Heart left ventricle (tissue), 16 donors: ENCODE measurements at regions not wholly inside any gene's neighbourhood (a gene's known extent, or its start where the extent isn't known, plus 50 kb on each side); places are given as distances from the start of the nearest gene placed in this dataset.
A peak's percentile ranks its signal among the peaks of the same experiment; 100 is the strongest.

ENCODE experiments used
- ATAC-seq, 4 donors: fragments of 200-7000 bp; cut with Tn5 transposase; one replicate each; pipeline ENCODE4 v1.9.1; 2020 to 2022; ENCODE audit warnings: moderate library complexity in 4 of 4, mild to moderate bottlenecking in 3 of 4, moderate number of reproducible peaks in 1 of 4
- DNase-seq, 5 donors: peaks; one replicate each; pipeline ENCODE4 v3.0.0-alpha.2; 2020
- H3K27ac ChIP-seq, 12 donors: fragments of 200-600 bp; sonication (generic) in 4 of 12; one replicate each; pipeline versions ENCODE4 v1.5.0 to v1.8.0; 2016 to 2022; ENCODE audit warnings: mild to moderate bottlenecking in 2 of 12
- H3K27me3 ChIP-seq, 9 donors: fragments of 200-600 bp; sonication (generic) in 2 of 9; one replicate each; pipeline versions ENCODE4 v1.5.1 to v1.8.0; 2016 to 2022; ENCODE audit warnings: mild to moderate bottlenecking in 3 of 9
- H3K36me3 ChIP-seq, 9 donors: fragments of 200-600 bp; sonication (generic) in 2 of 9; one replicate each; pipeline versions ENCODE4 v1.5.0 to v1.8.0; 2018 to 2022; ENCODE audit warnings: mild to moderate bottlenecking in 2 of 9
- H3K4me1 ChIP-seq, 12 donors: fragments of 200-600 bp; sonication (generic) in 4 of 12; one replicate each; pipeline versions ENCODE4 v1.5.0 to v1.8.0; 2016 to 2022; ENCODE audit warnings: mild to moderate bottlenecking in 3 of 12
- H3K4me3 ChIP-seq, 12 donors: fragments of 200-600 bp; sonication (generic) in 4 of 12; one replicate each; pipeline versions ENCODE4 v1.5.0 to v1.8.0; 2017 to 2022; ENCODE audit warnings: mild to moderate bottlenecking in 9 of 12, moderate library complexity in 4 of 12
- H3K9me3 ChIP-seq, 12 donors: fragments of 200-600 bp; sonication (generic) in 4 of 12; one replicate each; pipeline versions ENCODE4 v1.5.0 to v1.8.0; 2016 to 2022; ENCODE audit warnings: mild to moderate bottlenecking in 1 of 12
- POLR2A ChIP-seq, 2 donors: fragments of 450-650 bp; IDR thresholded peaks; one replicate each; pipeline ENCODE4 v1.6.1; 2017; ENCODE audit warnings: antibody characterized with exemption in 2 of 2, mild to moderate bottlenecking in 2 of 2, moderate library complexity in 2 of 2
- WGBS, 4 donors: extraction: QIAGEN DNeasy Blood & Tissue Kit in 2 of 4; methylation state at CpG; one replicate each; pipeline versions ENCODE4 v1.1.5 to v1.1.7; 2013 to 2018; 5-methylcytosine and 5-hydroxymethylcytosine counted together
- intact Hi-C, 10 donors: fragments of 100-400 bp; cut with DNase I; formaldehyde crosslinking; loops; one replicate each; pipeline versions ENCODE4 v1.11.1 to v1.14.2; 2022
- TF ChIP-seq, protein P1 (sequence below), 12 donors: fragments of 200-600 bp; sonication (generic) in 4 of 12; IDR thresholded peaks; one replicate each; pipeline versions ENCODE4 v1.5.0 to v1.8.0; 2018 to 2022; ENCODE audit warnings: antibody characterized with exemption in 12 of 12, mild to moderate bottlenecking in 5 of 12
- donor health status: ischemic (EF 13 %, LVEDD 7.1; RV severe dilation, severe dysfunction).
- donor health status: healthy with polysubstance abuse.
- donor health status: DM: no; HTN: yes; CAD: no.
- donor health status: DM: no; HTN: no; CAD: no.
- donor health status: ischemic (EF 25% LVEDD 6.9; RV normal size, moderate dysfunction).
- donor health status: ischemic (EF 25% LVEDD 5.7; RV mildly dilated, moderate dysfunction).
- donor health status: healthy.
- donor health status: DM: yes; HTN: yes; CAD: no.
- donor health status: ischemic (EF 35%, LVEDD 5.7; RV mildly dilated, moderate dysfunction).
- donor health status: nonischemic (EF 11% LVEDD 7.7; RV severe dilation, severe dysfunction).
- donor health status: DM: yes; HTN: yes; CAD: no.
- donor health status: PGD.
- donor health status: ischemic (EF 29% LVEDD 5.4; RV normal size, mild dysfunction).
- donor health status: nonischemic (EF 23%, LVEDD 6.1; RV moderate dilation, normal function).

- ATAC-seq = no peak
- intact Hi-C loops = no loop called here
- Histone ChIP-seq H3K36me3 (no peaks in the 10 kb centered on the region), H3K4me3 (no peak overlapping the region), H3K27ac (no peak overlapping the region), H3K9me3 (no peaks in the 10 kb centered on the region), H3K27me3 (no peaks in the 10 kb centered on the region), H3K4me1 (no peaks in the 10 kb centered on the region)
- TF ChIP-seq POLR2A (IDR thresholded peaks at IDR 0.05) = no peak
- WGBS, 4 donors = 74 to 80% (median 77%) methylated on average over 5 of the region's 5 CpGs
- DNase-seq = no peak
Measured at GRCh38 chr14:87059060-87059839, 933.7 kb downstream of the GALC start.

GRCh38 chr14:87055007-87055406 is 938.0 kb downstream of the GALC start:
- 69 to 89% (median 77%) methylated on average over 2 of the region's 2 CpGs for WGBS, 4 donors
- Histone ChIP-seq H3K27ac (no peak overlapping the region), H3K36me3 (no peaks in the 10 kb centered on the region), H3K9me3 (no peaks in the 10 kb centered on the region), H3K4me3 (no peak overlapping the region), H3K27me3 (no peaks in the 10 kb centered on the region), H3K4me1 (no peaks in the 10 kb centered on the region)
- TF ChIP-seq POLR2A (IDR thresholded peaks at IDR 0.05) = no peak
- DNase-seq = no peak
- ATAC-seq = no peak
- intact Hi-C loops = no loop called here

- intact Hi-C loops = no loop called here
- TF ChIP-seq POLR2A (IDR thresholded peaks at IDR 0.05) = no peak
- TF ChIP-seq, protein P1, sequence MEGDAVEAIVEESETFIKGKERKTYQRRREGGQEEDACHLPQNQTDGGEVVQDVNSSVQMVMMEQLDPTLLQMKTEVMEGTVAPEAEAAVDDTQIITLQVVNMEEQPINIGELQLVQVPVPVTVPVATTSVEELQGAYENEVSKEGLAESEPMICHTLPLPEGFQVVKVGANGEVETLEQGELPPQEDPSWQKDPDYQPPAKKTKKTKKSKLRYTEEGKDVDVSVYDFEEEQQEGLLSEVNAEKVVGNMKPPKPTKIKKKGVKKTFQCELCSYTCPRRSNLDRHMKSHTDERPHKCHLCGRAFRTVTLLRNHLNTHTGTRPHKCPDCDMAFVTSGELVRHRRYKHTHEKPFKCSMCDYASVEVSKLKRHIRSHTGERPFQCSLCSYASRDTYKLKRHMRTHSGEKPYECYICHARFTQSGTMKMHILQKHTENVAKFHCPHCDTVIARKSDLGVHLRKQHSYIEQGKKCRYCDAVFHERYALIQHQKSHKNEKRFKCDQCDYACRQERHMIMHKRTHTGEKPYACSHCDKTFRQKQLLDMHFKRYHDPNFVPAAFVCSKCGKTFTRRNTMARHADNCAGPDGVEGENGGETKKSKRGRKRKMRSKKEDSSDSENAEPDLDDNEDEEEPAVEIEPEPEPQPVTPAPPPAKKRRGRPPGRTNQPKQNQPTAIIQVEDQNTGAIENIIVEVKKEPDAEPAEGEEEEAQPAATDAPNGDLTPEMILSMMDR (IDR thresholded peaks at IDR 0.05) = no peak
- WGBS, 4 donors = 86 to 100% (median 93%) methylated on average over 1 of the region's 1 CpG
- Histone ChIP-seq H3K27ac (no peak overlapping the region), H3K4me1 (no peaks in the 10 kb centered on the region), H3K4me3 (no peak overlapping the region), H3K9me3 (no peaks in the 10 kb centered on the region), H3K27me3 (no peaks in the 10 kb centered on the region), H3K36me3 (no peaks in the 10 kb centered on the region)
- no peak for ATAC-seq
- no peak for DNase-seq
Measured at GRCh38 chr14:87052646-87053225, 940.2 kb downstream of the GALC start.

- ATAC-seq (no peak), DNase-seq (no peak)
- TF ChIP-seq POLR2A (IDR thresholded peaks at IDR 0.05) = no peak
- TF ChIP-seq, protein P1 (IDR thresholded peaks at IDR 0.05) = no peak
- WGBS, 4 donors = 30 to 45% (median 41%) methylated on average over 1 of the region's 1 CpG; no CpG with 5 or more reads in 1 of the 4 donors
- Histone ChIP-seq H3K4me1 (no peaks in the 10 kb centered on the region), H3K9me3 (no peaks in the 10 kb centered on the region), H3K36me3 (no peaks in the 10 kb centered on the region), H3K27ac (no peak overlapping the region), H3K27me3 (no peaks in the 10 kb centered on the region), H3K4me3 (no peak overlapping the region)
- intact Hi-C loops = no loop called here
Measured at GRCh38 chr14:87050421-87050820, 942.6 kb downstream of the GALC start.

DNA sequence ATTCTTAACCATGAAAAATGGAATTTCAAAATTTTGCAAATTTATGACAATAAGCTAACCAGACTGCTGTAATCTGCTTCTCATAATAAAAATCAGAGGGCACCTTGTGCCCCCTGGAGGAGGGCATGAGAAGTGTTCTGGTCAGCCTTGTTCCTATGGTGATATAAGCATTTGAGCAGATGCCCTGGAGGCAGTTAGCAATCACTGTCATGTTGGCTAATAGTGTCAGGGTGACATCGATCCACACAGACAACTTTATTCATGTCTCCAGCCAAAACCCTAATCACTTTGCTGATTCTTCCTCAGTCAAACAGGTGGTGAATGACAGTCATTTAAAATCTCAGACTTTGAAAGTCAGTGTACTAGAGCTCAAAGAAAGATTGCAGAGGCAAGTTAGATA is 943.0 kb downstream of the GALC start:
- ATAC-seq = no peak
- H3K36me3 ChIP-seq = no peaks in the 10 kb centered on the region
- no peak overlapping the region for H3K4me3 ChIP-seq
- H3K27ac ChIP-seq = no peak overlapping the region
- H3K4me1 ChIP-seq = no peaks in the 10 kb centered on the region
- TF ChIP-seq POLR2A (IDR thresholded peaks at IDR 0.05) = no peak
- TF ChIP-seq, protein P1 (IDR thresholded peaks at IDR 0.05) = peak in 6 of 12 donors; percentile 10 to 40 (median 30)
- intact Hi-C loops = no loop called here
- DNase-seq = no peak
- H3K9me3 ChIP-seq = no peaks in the 10 kb centered on the region
- no peaks in the 10 kb centered on the region for H3K27me3 ChIP-seq
- WGBS, 4 donors = 22 to 58% (median 33%) methylated on average over 1 of the region's 1 CpG
